Esophagus muscularis mucosa (tissue), 4 donors: ENCODE measurements at regions not wholly inside any gene's neighbourhood (a gene's known extent, or its start where the extent isn't known, plus 50 kb on each side); places are given as distances from the start of the nearest gene placed in this dataset.
A peak's percentile ranks its signal among the peaks of the same experiment; 100 is the strongest.

Experiments used
- DNase-seq: peaks from one replicate; pipeline ENCODE4 v3.0.0-alpha.2; 2017; ENCODE audit errors: extremely low spot score
- H3K27ac ChIP-seq, 4 donors: fragments of 200-600 bp; sonication (generic); replicated peaks in 1 of 4; 1 replicate in 3 of 4; 2 replicates in 1 of 4; pipeline ENCODE4 v1.5.1; 2016 to 2019; ENCODE audit warnings: mild to moderate bottlenecking in 1 of 4
- H3K27me3 ChIP-seq, 4 donors: fragments of 200-600 bp; sonication (generic); one replicate each; pipeline versions ENCODE4 v1.5.1 to v1.6.0; 2016 to 2019
- H3K36me3 ChIP-seq, 4 donors: fragments of 200-600 bp; sonication (generic); one replicate each; pipeline ENCODE4 v1.5.1; 2016 to 2019
- H3K4me1 ChIP-seq, 4 donors: fragments of 200-600 bp; sonication (generic); one replicate each; pipeline ENCODE4 v1.5.1; 2016 to 2019
- H3K4me3 ChIP-seq, 4 donors: fragments of 200-600 bp; sonication (generic); 1 replicate in 2 of 4; 2 replicates in 2 of 4; pipeline ENCODE4 v1.5.1; 2016 to 2019; ENCODE audit warnings: mild to moderate bottlenecking in 4 of 4, moderate library complexity in 1 of 4
- H3K9me3 ChIP-seq, 4 donors: fragments of 200-600 bp; sonication (generic); 1 replicate in 3 of 4; 2 replicates in 1 of 4; pipeline ENCODE4 v1.5.1; 2016 to 2019
- CTCF ChIP-seq, 3 experiments: fragments of 200-600 bp in 2 of 3; fragments of 450-650 bp in 1 of 3; sonication (generic) in 2 of 3; IDR thresholded peaks; one replicate each; pipeline ENCODE4 v1.5.1; 2017 to 2019; ENCODE audit warnings: antibody characterized with exemption in 3 of 3, mild to moderate bottlenecking in 2 of 3, moderate library complexity in 1 of 3
- EP300 ChIP-seq: sonication (generic); formaldehyde crosslinking; IDR thresholded peaks from one replicate; pipeline ENCODE4 v1.6.1; 2017; ENCODE audit warnings: antibody characterized with exemption
- POLR2A ChIP-seq: fragments of 450-650 bp; IDR thresholded peaks from one replicate; pipeline ENCODE4 v1.6.1; 2017; ENCODE audit warnings: antibody characterized with exemption, moderate library complexity, mild to moderate bottlenecking, low read depth
- POLR2AphosphoS5 ChIP-seq, 2 donors: sonication (generic); formaldehyde crosslinking; IDR thresholded peaks; one replicate each; pipeline ENCODE4 v1.6.1; 2017; ENCODE audit warnings: antibody characterized with exemption in 2 of 2
- WGBS: methylation state at CpG from one replicate; pipeline ENCODE4 v1.1.5; 2018; 5-methylcytosine and 5-hydroxymethylcytosine counted together
- intact Hi-C: fragments of 100-400 bp; cut with DNase I; formaldehyde crosslinking; loops from one replicate; pipeline ENCODE4 v1.15.1; 2023

- WGBS: 48% methylated on average over 5 of the region's 5 CpGs
- Histone ChIP-seq H3K4me1 (peaks cover 0 to 22% (median 17%) of the 10 kb centered on the region in 4 donors), H3K36me3 (no peaks in the 10 kb centered on the region), H3K4me3 (peak overlapping the region in 3 of 4 donors; percentile 12 to 29 (median 15)), H3K27ac (peak overlapping the region; percentile 75 to 79 (median 76)), H3K27me3 (no peaks in the 10 kb centered on the region), H3K9me3 (peaks cover 0 to 5% (median 0%) of the 10 kb centered on the region in 4 donors)
- intact Hi-C loops: no loop called here
- no peak for TF ChIP-seq POLR2A
- peak in 1 of 2 donors; percentile 33 for TF ChIP-seq POLR2AphosphoS5 (IDR thresholded peaks at IDR 0.05)
- peak; percentile 53 for DNase-seq
Observed at GRCh38 chr18:35861367-35862118, 110.9 kb upstream of the RMP24 start.

- intact Hi-C loops: no loop called here
- Histone ChIP-seq H3K36me3 (no peaks in the 10 kb centered on the region), H3K4me1 (peaks cover 0 to 22% (median 17%) of the 10 kb centered on the region in 4 donors), H3K9me3 (no peaks in the 10 kb centered on the region), H3K27me3 (no peaks in the 10 kb centered on the region), H3K4me3 (no peak overlapping the region), H3K27ac (peak overlapping the region; percentile 75 to 79 (median 76))
- TF ChIP-seq CTCF (IDR thresholded peaks at IDR 0.05) (no peak), POLR2A (no peak), POLR2AphosphoS5 (IDR thresholded peaks at IDR 0.05) (no peak), EP300 (no peak)
- WGBS: 57% methylated on average over 4 of the region's 4 CpGs
- DNase-seq: no peak
Observed at GRCh38 chr18:35862119-35862640, 110.3 kb upstream of the RMP24 start.

- TF ChIP-seq POLR2AphosphoS5 (IDR thresholded peaks at IDR 0.05) (no peak), EP300 (no peak), POLR2A (no peak), CTCF (IDR thresholded peaks at IDR 0.05) (no peak)
- no peaks in the 10 kb centered on the region for H3K36me3 ChIP-seq
- WGBS: 83% methylated on average over 1 of the region's 1 CpG
- H3K27me3 ChIP-seq: no peaks in the 10 kb centered on the region
- peaks cover 0 to 26% (median 20%) of the 10 kb centered on the region in 4 donors for H3K4me1 ChIP-seq
- no peaks in the 10 kb centered on the region for H3K9me3 ChIP-seq
- H3K27ac ChIP-seq: no peak overlapping the region
- peak; percentile 62 for DNase-seq
- intact Hi-C loops: no loop called here
- H3K4me3 ChIP-seq: no peak overlapping the region
Observed at GRCh38 chr18:35864916-35865315, 107.6 kb upstream of the RMP24 start.

GRCh38 chr18:35868915-35869314 lies 103.6 kb upstream of the RMP24 start:
- DNase-seq: no peak
- H3K36me3 ChIP-seq: no peaks in the 10 kb centered on the region
- no peak overlapping the region for H3K27ac ChIP-seq
- peaks cover 0 to 8% (median 6%) of the 10 kb centered on the region in 4 donors for H3K4me1 ChIP-seq
- no peaks in the 10 kb centered on the region for H3K9me3 ChIP-seq
- no peak overlapping the region for H3K4me3 ChIP-seq
- no peaks in the 10 kb centered on the region for H3K27me3 ChIP-seq
- intact Hi-C loops: no loop called here
- TF ChIP-seq POLR2AphosphoS5 (IDR thresholded peaks at IDR 0.05): no peak
- TF ChIP-seq EP300: no peak
- no peak for TF ChIP-seq POLR2A
- TF ChIP-seq CTCF (IDR thresholded peaks at IDR 0.05): no peak

- intact Hi-C loops: no loop called here
- H3K4me1 ChIP-seq: peaks cover 0 to 12% (median 6%) of the 10 kb centered on the region in 4 donors
- H3K9me3 ChIP-seq: no peaks in the 10 kb centered on the region
- no peak overlapping the region for H3K4me3 ChIP-seq
- DNase-seq: no peak
- TF ChIP-seq POLR2AphosphoS5 (IDR thresholded peaks at IDR 0.05): no peak
- no peak for TF ChIP-seq POLR2A
- TF ChIP-seq CTCF (IDR thresholded peaks at IDR 0.05): no peak
- no peak for TF ChIP-seq EP300
- no peak overlapping the region for H3K27ac ChIP-seq
- H3K36me3 ChIP-seq: no peaks in the 10 kb centered on the region
- no peaks in the 10 kb centered on the region for H3K27me3 ChIP-seq
- 74% methylated on average over 2 of the region's 2 CpGs for WGBS
Observed at GRCh38 chr18:35871337-35871736, 101.1 kb upstream of the RMP24 start.
